Natural killer cell (primary cell): ENCODE measurements at regions not wholly inside any gene's neighbourhood (a gene's known extent, or its start where the extent isn't known, plus 50 kb on each side); places are given as distances from the start of the nearest gene placed in this dataset.

Source experiments
- ATAC-seq, 3 donors: fragments of 150-1000 bp in 2 of 3; fragments of 200-7000 bp in 1 of 3; cut with Tn5 transposase; 1 replicate in 1 of 3; 2 replicates in 2 of 3; pipeline ENCODE4 v1.10.0; 2021; ENCODE audit warnings: mild to moderate bottlenecking in 2 of 3, moderate library complexity in 2 of 3
- DNase-seq, 2 donors: peaks; one replicate each; pipeline versions ENCODE4 v3.0.0 to v3.0.0-alpha.2; 2013 to 2021; ENCODE audit warnings: mixed read lengths in 1 of 2
- H3K27ac ChIP-seq: one replicate; pipeline ENCODE4 v1.5.1; 2013; ENCODE audit warnings: mild to moderate bottlenecking, low read length
- H3K27me3 ChIP-seq: one replicate; pipeline ENCODE4 v1.6.1; 2013; ENCODE audit warnings: low read length; ENCODE audit not compliant: control insufficient read depth, insufficient read depth
- H3K36me3 ChIP-seq: one replicate; pipeline ENCODE4 v1.6.1; 2013; ENCODE audit warnings: low read length; ENCODE audit not compliant: control insufficient read depth, insufficient read depth
- H3K4me1 ChIP-seq: one replicate; pipeline ENCODE4 v1.6.1; 2013; ENCODE audit warnings: low read length; ENCODE audit not compliant: control insufficient read depth, insufficient read depth
- H3K4me3 ChIP-seq: one replicate; pipeline ENCODE4 v1.5.1; 2013; ENCODE audit warnings: low read length
- H3K9me3 ChIP-seq: one replicate; pipeline ENCODE4 v1.6.1; 2013; ENCODE audit warnings: low read length; ENCODE audit not compliant: control insufficient read depth, insufficient read depth
- H3K27ac Mint-ChIP-seq, 2 donors: one replicate each; pipeline ENCODE4 v1.8.0; 2022; ENCODE audit warnings: mild to moderate bottlenecking in 2 of 2, mixed read lengths in 2 of 2, moderate library complexity in 1 of 2
- H3K27me3 Mint-ChIP-seq, 2 donors: one replicate each; pipeline ENCODE4 v1.8.0; 2022; ENCODE audit warnings: low read depth in 2 of 2, mixed read lengths in 2 of 2
- H3K36me3 Mint-ChIP-seq: one replicate; pipeline ENCODE4 v1.8.0; 2022; ENCODE audit warnings: mixed read lengths
- H3K4me1 Mint-ChIP-seq, 2 donors: one replicate each; pipeline ENCODE4 v1.8.0; 2022; ENCODE audit warnings: mixed read lengths in 2 of 2
- H3K4me3 Mint-ChIP-seq: one replicate; pipeline ENCODE4 v1.8.0; 2022; ENCODE audit warnings: mild to moderate bottlenecking, moderate library complexity, mixed read lengths
- H3K9me3 Mint-ChIP-seq, 2 donors: one replicate each; pipeline ENCODE4 v1.8.0; 2022; ENCODE audit warnings: mixed read lengths in 2 of 2
- CTCF ChIP-seq: fragments of 200-600 bp; IDR thresholded peaks from one replicate; pipeline ENCODE4 v1.8.0; 2022; ENCODE audit warnings: antibody characterized with exemption
- WGBS: methylation state at CpG from one replicate; pipeline ENCODE4 v1.1.7; 2013; ENCODE audit warnings: missing lambda C conversion rate; ENCODE audit not compliant: insufficient coverage; 5-methylcytosine and 5-hydroxymethylcytosine counted together
- intact Hi-C: fragments of 100-400 bp; cut with micrococcal nuclease; formaldehyde crosslinking; loops from one replicate; pipeline ENCODE4 v1.14.2; 2022

GRCh38 chr1:5513179-5513578, 479.0 kb downstream of the NPHP4 start:
- peaks cover 6 to 10% of the 10 kb centered on the region in 2 donors for H3K27me3 Mint-ChIP-seq
- H3K4me3 Mint-ChIP-seq = no peak overlapping the region
- WGBS = 91% methylated on average over 9 of the region's 9 CpGs
- Histone ChIP-seq H3K27ac (no peak overlapping the region), H3K4me3 (no peak overlapping the region), H3K36me3 (no peaks in the 10 kb centered on the region), H3K4me1 (no peaks in the 10 kb centered on the region), H3K9me3 (no peaks in the 10 kb centered on the region), H3K27me3 (peaks cover 2% of the 10 kb centered on the region)
- H3K4me1 Mint-ChIP-seq = no peaks in the 10 kb centered on the region
- no peak overlapping the region for H3K27ac Mint-ChIP-seq
- intact Hi-C loops = loop anchor here (10.0 kb wide), 1 partner anchor 832 kb away; no protein-coding TSS in a partner anchor
- no peaks in the 10 kb centered on the region for H3K9me3 Mint-ChIP-seq
- no peaks in the 10 kb centered on the region for H3K36me3 Mint-ChIP-seq
- TF ChIP-seq CTCF = no peak
- ATAC-seq (no peak), DNase-seq (no peak)

GRCh38 chr1:5511381-5512097, 480.7 kb downstream of the NPHP4 start:
- no peaks in the 10 kb centered on the region for H3K9me3 Mint-ChIP-seq
- H3K27ac Mint-ChIP-seq = no peak overlapping the region
- Histone ChIP-seq H3K36me3 (no peaks in the 10 kb centered on the region), H3K9me3 (no peaks in the 10 kb centered on the region), H3K4me3 (no peak overlapping the region), H3K4me1 (no peaks in the 10 kb centered on the region), H3K27me3 (peaks cover 2% of the 10 kb centered on the region), H3K27ac (no peak overlapping the region)
- H3K36me3 Mint-ChIP-seq = no peaks in the 10 kb centered on the region
- H3K4me1 Mint-ChIP-seq = no peaks in the 10 kb centered on the region
- DNase-seq (no peak), ATAC-seq (no peak)
- 78% methylated on average over 7 of the region's 9 CpGs for WGBS
- H3K4me3 Mint-ChIP-seq = no peak overlapping the region
- no peak for TF ChIP-seq CTCF
- intact Hi-C loops = loop anchor here (10.0 kb wide), 1 partner anchor 833 kb away; no protein-coding TSS in a partner anchor
- H3K27me3 Mint-ChIP-seq = peaks cover 0 to 10% of the 10 kb centered on the region in 2 donors

- Mint-ChIP-seq H3K27ac (no peak overlapping the region), H3K27me3 (peaks cover 0 to 10% of the 10 kb centered on the region in 2 donors), H3K4me1 (no peaks in the 10 kb centered on the region), H3K36me3 (no peaks in the 10 kb centered on the region), H3K9me3 (no peaks in the 10 kb centered on the region), H3K4me3 (no peak overlapping the region)
- ATAC-seq = peak; percentile 64 to 82 (median 73)
- DNase-seq = peak; percentile 64 to 79
- no peaks in the 10 kb centered on the region for H3K36me3 ChIP-seq
- TF ChIP-seq CTCF = peak; percentile 92
- no peak overlapping the region for H3K4me3 ChIP-seq
- intact Hi-C loops = loop anchor here (10.0 kb wide), 1 partner anchor 835 kb away; no protein-coding TSS in a partner anchor
- no peaks in the 10 kb centered on the region for H3K4me1 ChIP-seq
- no peaks in the 10 kb centered on the region for H3K9me3 ChIP-seq
- no peak overlapping the region for H3K27ac ChIP-seq
- WGBS = 34% methylated on average over 21 of the region's 21 CpGs
- H3K27me3 ChIP-seq = peaks cover 2% of the 10 kb centered on the region
Measured at GRCh38 chr1:5509664-5510452, 482.4 kb downstream of the NPHP4 start.
